ENCODE measurements at regions not wholly inside any gene's neighbourhood (a gene's known extent, or its start where the extent isn't known, plus 50 kb on each side); places are given as distances from the start of the nearest gene placed in this dataset.

DNA sequence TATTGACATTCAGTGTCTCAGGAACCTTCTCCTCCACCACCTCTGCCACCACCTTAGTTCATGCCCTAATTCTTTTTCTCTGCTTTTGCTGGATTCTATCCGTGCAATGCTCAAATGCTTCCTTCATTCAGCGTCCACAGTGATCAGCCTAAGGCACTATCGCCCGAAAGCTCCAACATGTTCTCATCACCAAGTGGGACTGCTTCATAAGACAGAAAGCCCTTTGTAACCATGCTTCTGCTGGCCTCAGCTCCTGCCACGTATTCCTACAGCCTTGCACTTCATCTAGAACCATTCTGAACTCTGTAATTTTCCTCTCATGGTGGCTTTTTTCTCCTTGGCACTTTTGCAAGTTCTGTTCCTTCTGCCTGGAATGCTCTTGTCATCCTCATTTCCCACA, 222.9 kb downstream of the HNMT start:
- TF ChIP-seq, protein P1, sequence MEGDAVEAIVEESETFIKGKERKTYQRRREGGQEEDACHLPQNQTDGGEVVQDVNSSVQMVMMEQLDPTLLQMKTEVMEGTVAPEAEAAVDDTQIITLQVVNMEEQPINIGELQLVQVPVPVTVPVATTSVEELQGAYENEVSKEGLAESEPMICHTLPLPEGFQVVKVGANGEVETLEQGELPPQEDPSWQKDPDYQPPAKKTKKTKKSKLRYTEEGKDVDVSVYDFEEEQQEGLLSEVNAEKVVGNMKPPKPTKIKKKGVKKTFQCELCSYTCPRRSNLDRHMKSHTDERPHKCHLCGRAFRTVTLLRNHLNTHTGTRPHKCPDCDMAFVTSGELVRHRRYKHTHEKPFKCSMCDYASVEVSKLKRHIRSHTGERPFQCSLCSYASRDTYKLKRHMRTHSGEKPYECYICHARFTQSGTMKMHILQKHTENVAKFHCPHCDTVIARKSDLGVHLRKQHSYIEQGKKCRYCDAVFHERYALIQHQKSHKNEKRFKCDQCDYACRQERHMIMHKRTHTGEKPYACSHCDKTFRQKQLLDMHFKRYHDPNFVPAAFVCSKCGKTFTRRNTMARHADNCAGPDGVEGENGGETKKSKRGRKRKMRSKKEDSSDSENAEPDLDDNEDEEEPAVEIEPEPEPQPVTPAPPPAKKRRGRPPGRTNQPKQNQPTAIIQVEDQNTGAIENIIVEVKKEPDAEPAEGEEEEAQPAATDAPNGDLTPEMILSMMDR (IDR thresholded peaks at IDR 0.05; ENCODE audit: low read length) = no peak
- TF ChIP-seq EZH2 (IDR thresholded peaks at IDR 0.05; ENCODE audit: borderline replicate concordance, low read length) = no peak
